Duodenal mucosa (tissue), 2 donors: ENCODE measurements at regions not wholly inside any gene's neighbourhood (a gene's known extent, or its start where the extent isn't known, plus 50 kb on each side); places are given as distances from the start of the nearest gene placed in this dataset.

Source experiments
- H3K27ac ChIP-seq: one replicate; pipeline ENCODE4 v1.7.0; 2013; ENCODE audit warnings: low read depth, low read length
- H3K27me3 ChIP-seq, 2 donors: one replicate each; pipeline ENCODE4 v1.7.0; 2013; ENCODE audit warnings: low read length in 2 of 2, control low read depth in 1 of 2; ENCODE audit not compliant: insufficient read depth in 2 of 2, control insufficient read depth in 1 of 2
- H3K36me3 ChIP-seq, 2 donors: one replicate each; pipeline ENCODE4 v1.7.0; 2013; ENCODE audit warnings: low read length in 2 of 2, control low read depth in 1 of 2; ENCODE audit not compliant: insufficient read depth in 2 of 2, control insufficient read depth in 1 of 2
- H3K4me1 ChIP-seq, 2 donors: one replicate each; pipeline ENCODE4 v1.7.0; 2013; ENCODE audit warnings: low read length in 2 of 2, control low read depth in 1 of 2; ENCODE audit not compliant: insufficient read depth in 2 of 2, control insufficient read depth in 1 of 2
- H3K4me3 ChIP-seq, 2 donors: one replicate each; pipeline ENCODE4 v1.7.0; 2013; ENCODE audit warnings: low read length in 2 of 2, low read depth in 1 of 2
- H3K9ac ChIP-seq, 2 donors: one replicate each; pipeline ENCODE4 v1.7.0; 2013; ENCODE audit warnings: low read length in 2 of 2, low read depth in 1 of 2
- H3K9me3 ChIP-seq, 2 donors: one replicate each; pipeline ENCODE4 v1.7.0; 2013; ENCODE audit warnings: low read length in 2 of 2, control low read depth in 1 of 2; ENCODE audit not compliant: control insufficient read depth in 1 of 2

- Histone ChIP-seq H3K36me3 (no peaks in the 10 kb centered on the region), H3K9me3 (no peaks in the 10 kb centered on the region), H3K4me1 (no peaks in the 10 kb centered on the region), H3K27me3 (no peaks in the 10 kb centered on the region), H3K9ac (no peak overlapping the region), H3K27ac (no peak overlapping the region), H3K4me3 (no peak overlapping the region)
Measured at GRCh38 chr3:27544372-27544865, 60.2 kb upstream of the SLC4A7 start.

DNA sequence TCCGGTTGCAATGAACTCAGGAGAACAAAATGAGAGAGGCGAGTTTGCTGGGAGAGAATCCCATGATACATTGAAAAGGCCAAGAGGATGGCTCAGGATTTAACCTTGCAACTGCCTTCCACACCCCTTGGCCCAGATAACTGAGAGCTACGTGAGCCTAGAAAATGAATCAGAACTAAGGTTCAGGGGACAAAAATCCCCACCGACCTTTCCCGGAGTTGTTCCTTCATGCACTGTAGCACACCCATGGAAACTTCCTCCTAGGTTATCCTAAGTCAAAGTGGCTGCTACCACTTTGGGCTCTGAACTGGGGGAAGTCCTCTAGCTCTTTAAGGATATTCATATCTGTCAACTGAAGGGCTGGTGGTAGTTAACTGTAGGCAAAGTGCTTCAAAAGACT lies 58.3 kb upstream of the SLC4A7 start:
- Histone ChIP-seq H3K36me3 (no peaks in the 10 kb centered on the region), H3K27ac (no peak overlapping the region), H3K9ac (no peak overlapping the region), H3K4me1 (no peaks in the 10 kb centered on the region), H3K9me3 (no peaks in the 10 kb centered on the region), H3K4me3 (no peak overlapping the region), H3K27me3 (no peaks in the 10 kb centered on the region)

GRCh38 chr3:27540231-27540630 lies 56.0 kb upstream of the SLC4A7 start:
- Histone ChIP-seq H3K4me1 (no peaks in the 10 kb centered on the region), H3K9ac (no peak overlapping the region), H3K36me3 (no peaks in the 10 kb centered on the region), H3K9me3 (no peaks in the 10 kb centered on the region), H3K27ac (no peak overlapping the region), H3K4me3 (no peak overlapping the region), H3K27me3 (no peaks in the 10 kb centered on the region)

DNA sequence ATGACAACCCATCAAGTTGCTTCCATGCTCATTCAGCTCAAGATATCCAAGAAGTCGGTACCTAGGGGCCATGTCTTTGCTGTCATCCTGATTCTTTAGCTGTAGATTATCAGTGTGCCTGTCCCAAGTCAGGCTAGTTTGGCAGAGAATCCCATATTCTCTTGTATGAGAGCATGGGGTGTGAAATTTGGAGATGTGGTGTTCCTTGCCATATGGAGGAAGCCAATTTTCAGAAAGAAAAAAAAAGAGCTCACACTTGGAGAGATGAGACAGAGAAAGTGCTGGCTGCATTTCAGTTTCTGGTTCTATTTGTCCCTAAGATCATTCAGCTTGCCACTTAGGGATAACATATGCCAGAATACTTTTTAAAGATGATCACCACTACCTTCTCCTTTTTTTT lies 52.3 kb upstream of the SLC4A7 start:
- H3K36me3 ChIP-seq, result no peaks in the 10 kb centered on the region
- no peak overlapping the region for H3K27ac ChIP-seq

DNA sequence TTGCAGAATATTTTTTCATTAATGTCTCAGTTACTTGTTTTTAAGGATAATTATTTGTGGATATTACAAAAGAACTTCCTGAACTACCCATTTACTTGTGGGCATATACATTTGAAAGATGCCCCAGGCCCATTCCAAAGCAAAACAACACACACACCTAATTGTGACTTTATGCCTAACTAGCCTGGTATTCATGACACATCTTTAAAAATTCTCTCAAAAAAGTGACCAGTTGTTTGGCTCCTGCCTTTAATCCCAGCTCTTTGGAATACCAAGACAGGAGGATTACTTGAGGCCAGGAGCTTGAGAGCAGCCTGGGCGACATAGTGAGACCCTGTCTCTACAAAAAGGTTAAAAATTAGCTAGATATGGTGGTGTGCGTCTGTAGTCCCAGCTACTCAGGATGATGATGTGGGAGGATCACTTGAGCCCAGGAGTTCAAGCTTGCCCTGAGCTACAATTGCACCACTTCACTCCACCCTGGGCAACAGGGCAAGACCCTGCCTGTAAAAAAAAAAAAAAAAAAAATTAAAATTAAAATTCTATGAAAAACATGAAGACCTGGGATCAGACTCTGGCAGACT lies 51.7 kb upstream of the SLC4A7 start:
- H3K4me3 ChIP-seq, result no peak overlapping the region
- H3K27me3 ChIP-seq, result no peaks in the 10 kb centered on the region
- no peak overlapping the region for H3K27ac ChIP-seq
- H3K9ac ChIP-seq, result no peak overlapping the region
- peaks cover 6 to 8% of the 10 kb centered on the region in 2 donors for H3K4me1 ChIP-seq
- H3K9me3 ChIP-seq, result no peaks in the 10 kb centered on the region
- H3K36me3 ChIP-seq, result no peaks in the 10 kb centered on the region

More for the DNA sequence above, 52.3 kb upstream of the SLC4A7 start:
- Histone ChIP-seq H3K4me3 (no peak overlapping the region), H3K9ac (no peak overlapping the region), H3K4me1 (peaks cover 6 to 8% of the 10 kb centered on the region in 2 donors), H3K27me3 (no peaks in the 10 kb centered on the region), H3K9me3 (no peaks in the 10 kb centered on the region)

GRCh38 chr3:27533718-27534573 lies 49.8 kb upstream of the SLC4A7 start:
- no peaks in the 10 kb centered on the region for H3K27me3 ChIP-seq
- H3K9ac ChIP-seq, result no peak overlapping the region
- H3K4me3 ChIP-seq, result no peak overlapping the region
- peaks cover 6 to 8% of the 10 kb centered on the region in 2 donors for H3K4me1 ChIP-seq
- peak overlapping the region; percentile 13 for H3K27ac ChIP-seq
- no peaks in the 10 kb centered on the region for H3K36me3 ChIP-seq
- no peaks in the 10 kb centered on the region for H3K9me3 ChIP-seq
